ENCODE measurements at regions not wholly inside any gene's neighbourhood (a gene's known extent, or its start where the extent isn't known, plus 50 kb on each side); places are given as distances from the start of the nearest gene placed in this dataset.

DNA sequence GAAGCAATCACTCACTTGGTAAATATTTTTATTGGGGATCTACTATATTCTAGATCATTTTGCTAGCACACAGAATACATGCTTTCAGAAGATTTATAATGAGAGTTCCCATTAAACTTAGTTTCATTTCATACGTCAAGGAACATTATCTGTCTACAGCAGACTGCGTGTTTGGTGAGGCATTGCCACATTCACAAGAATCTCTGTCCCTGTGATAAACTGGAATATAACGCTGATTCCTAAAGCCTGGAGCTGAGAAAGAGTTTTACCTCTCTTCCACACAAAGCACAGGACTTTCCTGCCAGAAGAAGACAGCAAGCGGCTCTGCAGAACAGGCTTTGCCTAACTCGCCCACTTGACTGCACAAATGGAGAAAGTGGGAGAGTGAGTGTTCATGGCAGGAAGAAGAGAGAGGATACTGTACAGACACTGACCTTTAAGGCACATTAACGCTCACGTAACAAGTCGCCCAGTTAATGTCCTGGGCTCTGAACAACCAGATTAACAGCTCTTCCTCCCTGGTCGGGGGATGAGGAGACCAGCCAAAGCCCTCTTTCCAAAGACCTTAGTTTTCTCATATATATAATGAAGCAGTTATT is 356.2 kb downstream of the GPD2 start:
- in situ Hi-C loops (cut with MboI), result no loop called here
- POLR2A ChIA-PET, result no interaction called here
- no peaks in the 10 kb centered on the region for H4K20me1 ChIP-seq (ENCODE audit: control insufficient read depth, insufficient read depth)
- H3K27ac ChIP-seq (ENCODE audit: control insufficient read depth, insufficient read depth), result no peak overlapping the region
- RAD21 ChIA-PET (ENCODE audit: unreplicated experiment), result no interaction called here
- CTCF ChIA-PET, result no interaction called here
- no peaks in the 10 kb centered on the region for H3K4me1 ChIP-seq (ENCODE audit: control insufficient read depth, insufficient read depth, low read length)
- no peak overlapping the region for H2AFZ ChIP-seq (ENCODE audit: control insufficient read depth, low read depth, low read length)
- no peak overlapping the region for H3K4me3 ChIP-seq
- DNase-seq (ENCODE audit: low read depth, low spot score) (no peak), FAIRE-seq (no peak), ATAC-seq (no peak)
- TF ChIP-seq CBFB (IDR thresholded peaks at IDR 0.05; ENCODE audit: low read depth) (no peak), RB1 (IDR thresholded peaks at IDR 0.05; ENCODE audit: borderline replicate concordance) (no peak), HDGF (IDR thresholded peaks at IDR 0.05) (no peak), NFYA (IDR thresholded peaks at IDR 0.05; ENCODE audit: borderline replicate concordance, low read depth, low read length) (no peak), NFIC (IDR thresholded peaks at IDR 0.05; ENCODE audit: low read depth, low read length) (no peak), NR2C2 (IDR thresholded peaks at IDR 0.05; ENCODE audit: borderline replicate concordance, control insufficient read depth, insufficient read length, low read depth) (no peak)
- H3K36me3 ChIP-seq (ENCODE audit: control insufficient read depth in 2 of 2, insufficient read depth in 2 of 2, low read length in 1 of 2), result no peaks in the 10 kb centered on the region
- no peaks in the 10 kb centered on the region for H3K9me3 ChIP-seq (replicated peaks; ENCODE audit: control insufficient read depth, insufficient read depth, low read length)
- no TSS peak for BruUV-seq (replicated peaks)
- intact Hi-C loops (cut with micrococcal nuclease; ENCODE audit: unreplicated experiment), result no loop called here
- SMC1A ChIA-PET (ENCODE audit: uncharacterized antibody, unreplicated experiment), result no interaction called here
- no peak overlapping the region for H3K4me2 ChIP-seq (ENCODE audit: control insufficient read depth, insufficient read depth)
- WGBS (ENCODE audit: insufficient coverage, insufficient replicate concordance, low lambda C conversion rate, missing lambda C conversion rate), result 42% methylated on average over 9 of the region's 9 CpGs
- no peaks in the 10 kb centered on the region for H3K27me3 ChIP-seq (replicated peaks in 1 of 2; ENCODE audit: control insufficient read depth in 2 of 2, insufficient read depth in 2 of 2, low read length in 1 of 2)
- H3K79me2 ChIP-seq (ENCODE audit: control insufficient read depth, insufficient read depth, low read length), result no peaks in the 10 kb centered on the region
- no peak overlapping the region for H3K9ac ChIP-seq (ENCODE audit: control insufficient read depth, insufficient read depth, low read length)

GRCh38 chr2:156797832-156798231 is 361.7 kb downstream of the GPD2 start:
- WGBS (ENCODE audit: insufficient coverage, insufficient replicate concordance, low lambda C conversion rate, missing lambda C conversion rate), result 31% methylated on average over 2 of the region's 2 CpGs
- H3K4me1 ChIP-seq (ENCODE audit: control insufficient read depth, insufficient read depth, low read length), result no peaks in the 10 kb centered on the region
- no peak for ATAC-seq
- no peak overlapping the region for H3K4me3 ChIP-seq
- in situ Hi-C loops (cut with MboI), result no loop called here
- H3K4me2 ChIP-seq (ENCODE audit: control insufficient read depth, insufficient read depth), result no peak overlapping the region
- H3K36me3 ChIP-seq (ENCODE audit: control insufficient read depth in 2 of 2, insufficient read depth in 2 of 2, low read length in 1 of 2), result no peaks in the 10 kb centered on the region
- FAIRE-seq, result no peak
- intact Hi-C loops (cut with micrococcal nuclease; ENCODE audit: unreplicated experiment), result no loop called here
- TF ChIP-seq ZBTB40 (IDR thresholded peaks at IDR 0.05; ENCODE audit: borderline replicate concordance) (no peak), CBX5 (IDR thresholded peaks at IDR 0.05; ENCODE audit: low read depth) (no peak), NFYB (IDR thresholded peaks at IDR 0.05; ENCODE audit: insufficient read depth, low read depth, low read length) (no peak), MXI1 (IDR thresholded peaks at IDR 0.05; ENCODE audit: low read depth, low read length) (no peak)
- no peak overlapping the region for H3K27ac ChIP-seq (ENCODE audit: control insufficient read depth, insufficient read depth)
- H4K20me1 ChIP-seq (ENCODE audit: control insufficient read depth, insufficient read depth), result no peaks in the 10 kb centered on the region
- no peaks in the 10 kb centered on the region for H3K9me3 ChIP-seq (replicated peaks; ENCODE audit: control insufficient read depth, insufficient read depth, low read length)
- no peaks in the 10 kb centered on the region for H3K27me3 ChIP-seq (replicated peaks in 1 of 2; ENCODE audit: control insufficient read depth in 2 of 2, insufficient read depth in 2 of 2, low read length in 1 of 2)
- no TSS peak for BruUV-seq (replicated peaks)
- POLR2A ChIA-PET, result no interaction called here
- RAD21 ChIA-PET (ENCODE audit: unreplicated experiment), result no interaction called here
- H3K9ac ChIP-seq (ENCODE audit: control insufficient read depth, insufficient read depth, low read length), result no peak overlapping the region
- no peak overlapping the region for H2AFZ ChIP-seq (ENCODE audit: control insufficient read depth, low read depth, low read length)
- CTCF ChIA-PET, result no interaction called here
- H3K79me2 ChIP-seq (ENCODE audit: control insufficient read depth, insufficient read depth, low read length), result no peaks in the 10 kb centered on the region
- DNase-seq (ENCODE audit: low read depth, low spot score), result no peak
- SMC1A ChIA-PET (ENCODE audit: uncharacterized antibody, unreplicated experiment), result no interaction called here
